Thyroid gland (tissue), 4 donors: ENCODE measurements at regions not wholly inside any gene's neighbourhood (a gene's known extent, or its start where the extent isn't known, plus 50 kb on each side); places are given as distances from the start of the nearest gene placed in this dataset.

Experiments used
- CTCF ChIP-seq, 6 experiments: fragments of 200-600 bp in 3 of 6; fragments of 450-650 bp in 3 of 6; sonication (generic) in 3 of 6; IDR thresholded peaks; one replicate each; pipeline ENCODE4 v1.5.1; 2016 to 2019; ENCODE audit warnings: antibody characterized with exemption in 6 of 6, mild to moderate bottlenecking in 2 of 6, inconsistent platforms in 1 of 6, moderate library complexity in 1 of 6
- POLR2A ChIP-seq, 2 donors: fragments of 450-650 bp; IDR thresholded peaks; one replicate each; pipeline ENCODE4 v1.6.1; 2017; ENCODE audit warnings: antibody characterized with exemption in 2 of 2, mild to moderate bottlenecking in 2 of 2, moderate library complexity in 1 of 2

- TF ChIP-seq CTCF (IDR thresholded peaks at IDR 0.05) (no peak), POLR2A (IDR thresholded peaks at IDR 0.05) (no peak)
Measured at GRCh38 chr11:45530776-45531175, 134.6 kb downstream of the CHST1 start.
